GM12865 (cell line): ENCODE measurements at regions not wholly inside any gene's neighbourhood (a gene's known extent, or its start where the extent isn't known, plus 50 kb on each side); places are given as distances from the start of the nearest gene placed in this dataset.

Experiments
- DNase-seq: peaks from one replicate; pipeline ENCODE4 v3.0.0; 2010; ENCODE audit warnings: low read depth
- H3K4me3 ChIP-seq: 2 replicates; pipeline ENCODE4 v1.5.1; 2011; ENCODE audit warnings: mild to moderate bottlenecking, low read depth, low read length, control low read depth
- CTCF ChIP-seq: IDR thresholded peaks from 2 replicates; pipeline ENCODE4 v1.5.1; 2011; ENCODE audit warnings: low read length, control low read depth, low read depth, inconsistent platforms; ENCODE audit not compliant: insufficient read depth; ENCODE audit errors: missing control alignments

- no peak overlapping the region for H3K4me3 ChIP-seq
- no peak for TF ChIP-seq CTCF
- no peak for DNase-seq
Observed at GRCh38 chr5:86523718-86524117, 94.0 kb upstream of the COX7C start.

GRCh38 chr5:86525622-86526021, 92.1 kb upstream of the COX7C start:
- no peak for DNase-seq
- no peak for TF ChIP-seq CTCF
- H3K4me3 ChIP-seq: no peak overlapping the region

GRCh38 chr5:86526811-86527348, 90.9 kb upstream of the COX7C start:
- DNase-seq: peak; percentile 9
- no peak for TF ChIP-seq CTCF
- no peak overlapping the region for H3K4me3 ChIP-seq

- no peak for DNase-seq
- no peak overlapping the region for H3K4me3 ChIP-seq
- TF ChIP-seq CTCF: no peak
Observed at GRCh38 chr5:86532429-86532828, 85.3 kb upstream of the COX7C start.

- H3K4me3 ChIP-seq: no peak overlapping the region
- TF ChIP-seq CTCF: no peak
- no peak for DNase-seq
Observed at GRCh38 chr5:86536396-86536795, 81.3 kb upstream of the COX7C start.

- peak; percentile 14 for DNase-seq
- no peak overlapping the region for H3K4me3 ChIP-seq
- no peak for TF ChIP-seq CTCF
Observed at GRCh38 chr5:86542532-86542931, 75.2 kb upstream of the COX7C start.

GRCh38 chr5:86546044-86546443, 71.7 kb upstream of the COX7C start:
- DNase-seq: no peak
- no peak overlapping the region for H3K4me3 ChIP-seq
- no peak for TF ChIP-seq CTCF
